Esophagus squamous epithelium (tissue), 4 donors: ENCODE measurements at regions not wholly inside any gene's neighbourhood (a gene's known extent, or its start where the extent isn't known, plus 50 kb on each side); places are given as distances from the start of the nearest gene placed in this dataset.

Experiments
- POLR2A ChIP-seq, 4 donors: fragments of 450-650 bp; IDR thresholded peaks; one replicate each; pipeline ENCODE4 v1.6.1; 2017; ENCODE audit warnings: antibody characterized with exemption in 4 of 4, mild to moderate bottlenecking in 4 of 4, moderate library complexity in 3 of 4
- TF ChIP-seq, protein P1 (sequence below), 6 experiments: fragments of 450-650 bp in 4 of 6; fragments of 200-600 bp in 2 of 6; sonication (generic) in 2 of 6; IDR thresholded peaks; one replicate each; pipeline ENCODE4 v1.5.1; 2016 to 2019; ENCODE audit warnings: antibody characterized with exemption in 6 of 6, mild to moderate bottlenecking in 4 of 6, moderate library complexity in 4 of 6

DNA sequence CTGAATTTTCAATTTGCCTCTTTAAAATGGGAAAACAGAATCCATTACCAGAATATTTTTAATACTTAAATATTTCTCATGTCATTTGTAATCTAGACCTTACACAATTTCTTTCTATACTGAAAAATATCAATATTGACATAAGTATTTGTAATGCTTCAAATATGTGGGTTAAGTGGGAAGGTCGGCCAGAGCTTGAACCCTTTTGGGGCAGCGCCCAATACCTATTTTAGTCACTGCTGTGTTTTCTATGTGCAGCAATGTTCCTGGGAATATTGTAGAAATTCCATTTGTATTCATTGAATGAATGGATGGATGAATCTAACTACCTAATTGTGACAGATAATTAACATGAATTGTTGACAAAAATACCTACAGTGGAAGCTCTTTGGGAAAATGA is 459.7 kb upstream of the ZNF717 start:
- TF ChIP-seq, protein P1, sequence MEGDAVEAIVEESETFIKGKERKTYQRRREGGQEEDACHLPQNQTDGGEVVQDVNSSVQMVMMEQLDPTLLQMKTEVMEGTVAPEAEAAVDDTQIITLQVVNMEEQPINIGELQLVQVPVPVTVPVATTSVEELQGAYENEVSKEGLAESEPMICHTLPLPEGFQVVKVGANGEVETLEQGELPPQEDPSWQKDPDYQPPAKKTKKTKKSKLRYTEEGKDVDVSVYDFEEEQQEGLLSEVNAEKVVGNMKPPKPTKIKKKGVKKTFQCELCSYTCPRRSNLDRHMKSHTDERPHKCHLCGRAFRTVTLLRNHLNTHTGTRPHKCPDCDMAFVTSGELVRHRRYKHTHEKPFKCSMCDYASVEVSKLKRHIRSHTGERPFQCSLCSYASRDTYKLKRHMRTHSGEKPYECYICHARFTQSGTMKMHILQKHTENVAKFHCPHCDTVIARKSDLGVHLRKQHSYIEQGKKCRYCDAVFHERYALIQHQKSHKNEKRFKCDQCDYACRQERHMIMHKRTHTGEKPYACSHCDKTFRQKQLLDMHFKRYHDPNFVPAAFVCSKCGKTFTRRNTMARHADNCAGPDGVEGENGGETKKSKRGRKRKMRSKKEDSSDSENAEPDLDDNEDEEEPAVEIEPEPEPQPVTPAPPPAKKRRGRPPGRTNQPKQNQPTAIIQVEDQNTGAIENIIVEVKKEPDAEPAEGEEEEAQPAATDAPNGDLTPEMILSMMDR (IDR thresholded peaks at IDR 0.05), result no peak
- no peak for TF ChIP-seq POLR2A (IDR thresholded peaks at IDR 0.05)
